Left lung (tissue), 4 donors: ENCODE measurements at regions not wholly inside any gene's neighbourhood (a gene's known extent, or its start where the extent isn't known, plus 50 kb on each side); places are given as distances from the start of the nearest gene placed in this dataset.

Source experiments
- ATAC-seq: fragments of 200-7000 bp; cut with Tn5 transposase; one replicate; pipeline ENCODE4 v1.9.1; 2020; ENCODE audit warnings: moderate library complexity
- DNase-seq, 4 donors: peaks; one replicate each; pipeline ENCODE4 v3.0.0-alpha.2; 2013 to 2020
- H3K27ac ChIP-seq, 2 donors: fragments of 200-600 bp; sonication (generic) in 1 of 2; one replicate each; pipeline versions ENCODE4 v1.5.0 to v1.8.0; 2020 to 2021
- H3K27me3 ChIP-seq, 2 donors: fragments of 200-600 bp; sonication (generic) in 1 of 2; one replicate each; pipeline versions ENCODE4 v1.5.0 to v1.8.0; 2020 to 2021
- H3K36me3 ChIP-seq, 2 donors: fragments of 200-600 bp; sonication (generic) in 1 of 2; one replicate each; pipeline versions ENCODE4 v1.5.0 to v1.8.0; 2020 to 2021
- H3K4me1 ChIP-seq, 2 donors: fragments of 200-600 bp; one replicate each; pipeline ENCODE4 v1.8.0; 2021
- H3K4me3 ChIP-seq, 2 donors: fragments of 200-600 bp; sonication (generic) in 1 of 2; one replicate each; pipeline versions ENCODE4 v1.5.0 to v1.8.0; 2020 to 2021; ENCODE audit warnings: mild to moderate bottlenecking in 1 of 2
- H3K9me3 ChIP-seq, 2 donors: fragments of 200-600 bp; sonication (generic) in 1 of 2; one replicate each; pipeline versions ENCODE4 v1.5.0 to v1.8.0; 2020 to 2021
- CTCF ChIP-seq, 2 donors: fragments of 200-600 bp; sonication (generic) in 1 of 2; IDR thresholded peaks; one replicate each; pipeline versions ENCODE4 v1.5.0 to v1.8.0; 2021; ENCODE audit warnings: antibody characterized with exemption in 2 of 2
- intact Hi-C, 2 donors: fragments of 100-400 bp; cut with DNase I; formaldehyde crosslinking; loops; one replicate each; pipeline versions ENCODE4 v1.11.2 to v1.14.2; 2022
- donor health status: DM: no; HTN: yes; CAD: no.
- donor health status: DM: no; HTN: no; CAD: no.

GRCh38 chr5:35356725-35357124 is 126.4 kb upstream of the PRLR start:
- Histone ChIP-seq H3K36me3 (no peaks in the 10 kb centered on the region), H3K4me3 (no peak overlapping the region), H3K4me1 (no peaks in the 10 kb centered on the region), H3K27me3 (no peaks in the 10 kb centered on the region), H3K9me3 (peaks cover 0 to 15% of the 10 kb centered on the region in 2 donors), H3K27ac (no peak overlapping the region)
- TF ChIP-seq CTCF (IDR thresholded peaks at IDR 0.05), result no peak
- intact Hi-C loops, result no loop called here
- ATAC-seq (no peak), DNase-seq (no peak)

DNA sequence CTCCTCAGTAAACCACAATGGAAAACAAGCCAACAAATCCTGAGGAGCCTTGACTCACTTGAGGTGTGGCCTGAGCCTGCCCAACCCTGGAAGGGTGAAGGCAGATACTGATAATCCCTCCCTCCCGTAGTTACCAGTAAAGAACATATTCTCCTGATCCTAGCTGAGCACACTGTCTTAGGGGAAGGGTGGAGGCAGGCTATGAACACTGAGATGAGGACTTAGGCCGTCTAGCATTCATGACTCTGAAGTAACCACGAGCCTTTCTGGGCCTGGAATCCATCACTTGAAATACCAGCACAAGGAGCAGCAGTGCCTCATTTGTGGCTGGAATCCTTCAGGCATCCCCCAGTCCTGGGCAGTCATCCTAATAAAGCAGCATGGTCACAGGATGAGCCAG is 124.5 kb upstream of the PRLR start:
- Histone ChIP-seq H3K36me3 (no peaks in the 10 kb centered on the region), H3K9me3 (peaks cover 0 to 35% of the 10 kb centered on the region in 2 donors), H3K27me3 (no peaks in the 10 kb centered on the region), H3K27ac (no peak overlapping the region), H3K4me3 (no peak overlapping the region), H3K4me1 (no peaks in the 10 kb centered on the region)
- intact Hi-C loops, result no loop called here
- TF ChIP-seq CTCF (IDR thresholded peaks at IDR 0.05), result no peak
- no peak for DNase-seq
- no peak for ATAC-seq

DNA sequence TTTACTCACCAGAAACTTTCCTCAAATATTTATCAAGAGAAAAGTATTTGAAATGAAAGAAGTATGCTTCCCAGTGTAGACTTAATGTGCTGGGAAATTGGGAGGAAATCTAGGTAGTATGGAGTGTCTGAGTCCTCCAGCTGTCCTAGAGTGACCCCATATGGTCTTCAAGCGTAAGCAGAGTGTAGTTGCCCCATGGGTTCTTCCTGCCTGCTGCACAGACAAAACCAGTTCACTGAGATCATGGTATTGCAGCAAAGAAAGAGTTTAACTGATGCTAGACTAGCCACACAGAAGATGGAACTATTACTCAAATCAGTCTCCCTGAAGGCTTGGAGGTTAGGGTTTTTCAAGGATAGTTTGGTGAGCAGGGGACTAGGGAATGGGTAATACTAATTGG is 114.9 kb upstream of the PRLR start:
- peaks cover 0 to 12% of the 10 kb centered on the region in 2 donors for H3K9me3 ChIP-seq
- H3K27ac ChIP-seq, result no peak overlapping the region
- H3K4me1 ChIP-seq, result no peaks in the 10 kb centered on the region
- ATAC-seq (no peak), DNase-seq (no peak)
- no peaks in the 10 kb centered on the region for H3K36me3 ChIP-seq
- H3K27me3 ChIP-seq, result no peaks in the 10 kb centered on the region
- no peak for TF ChIP-seq CTCF (IDR thresholded peaks at IDR 0.05)
- no peak overlapping the region for H3K4me3 ChIP-seq
- intact Hi-C loops, result no loop called here

DNA sequence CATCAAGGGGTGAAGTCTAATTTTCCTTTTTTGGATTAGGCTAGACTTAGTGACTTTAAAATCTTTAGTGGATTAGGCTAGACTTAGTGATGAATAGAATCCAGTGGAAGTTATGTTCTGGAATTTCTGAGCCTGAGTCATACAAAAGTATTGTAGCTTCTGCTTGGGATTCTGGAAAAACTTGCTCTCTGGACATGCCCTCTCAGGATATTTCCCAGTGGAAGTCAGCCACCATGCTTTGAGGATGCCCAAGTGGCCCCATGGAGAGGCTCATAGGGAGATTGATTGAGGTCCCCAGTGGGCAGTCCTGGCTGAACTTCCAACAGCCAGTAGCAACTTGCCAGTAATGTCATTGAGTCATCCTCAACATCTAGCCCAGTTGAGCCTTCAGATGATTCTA is 112.4 kb upstream of the PRLR start:
- Histone ChIP-seq H3K9me3 (peaks cover 0 to 2% of the 10 kb centered on the region in 2 donors), H3K4me1 (no peaks in the 10 kb centered on the region), H3K4me3 (no peak overlapping the region), H3K36me3 (no peaks in the 10 kb centered on the region), H3K27me3 (no peaks in the 10 kb centered on the region), H3K27ac (no peak overlapping the region)
- DNase-seq, result no peak
- intact Hi-C loops, result no loop called here
- no peak for TF ChIP-seq CTCF (IDR thresholded peaks at IDR 0.05)
- ATAC-seq, result no peak

DNA sequence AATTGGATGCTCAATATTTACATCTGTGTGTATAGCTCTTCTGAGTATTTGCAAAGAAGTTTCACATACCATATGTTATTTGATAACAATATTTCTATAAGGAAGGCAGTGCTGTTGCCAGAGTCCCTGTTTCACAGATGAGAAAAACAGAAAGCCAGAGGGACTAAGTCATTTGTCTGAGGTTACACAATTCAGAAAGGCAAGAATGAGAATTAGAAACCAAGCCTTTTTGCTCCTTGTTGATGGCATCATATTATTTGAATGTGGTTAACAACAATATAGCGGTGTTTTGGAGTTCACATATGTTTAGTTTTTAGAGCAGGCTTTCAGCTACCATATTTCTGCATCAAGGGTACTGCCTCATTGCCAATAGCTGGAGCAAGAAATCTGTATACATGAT is 110.9 kb upstream of the PRLR start:
- Histone ChIP-seq H3K4me1 (no peaks in the 10 kb centered on the region), H3K36me3 (no peaks in the 10 kb centered on the region), H3K27ac (no peak overlapping the region), H3K27me3 (no peaks in the 10 kb centered on the region), H3K4me3 (no peak overlapping the region), H3K9me3 (peaks cover 0 to 2% of the 10 kb centered on the region in 2 donors)
- DNase-seq (no peak), ATAC-seq (no peak)
- no peak for TF ChIP-seq CTCF (IDR thresholded peaks at IDR 0.05)
- intact Hi-C loops, result no loop called here
